MM.1S (cell line): ENCODE measurements at regions not wholly inside any gene's neighbourhood (a gene's known extent, or its start where the extent isn't known, plus 50 kb on each side); places are given as distances from the start of the nearest gene placed in this dataset.

Experiments
- CTCF ChIP-seq: fragments of 300-600 bp; sonication (generic); IDR thresholded peaks from 2 replicates; pipeline ENCODE4 v1.5.1; 2016; ENCODE audit warnings: antibody characterized with exemption, low read length, mixed read lengths
- EZH2 ChIP-seq: fragments of 300-600 bp; sonication (generic); optimal IDR thresholded peaks from 2 replicates; pipeline ENCODE3; 2017; ENCODE audit warnings: low read depth, mild to moderate bottlenecking, antibody characterized with exemption, low read length, mixed read lengths

- TF ChIP-seq CTCF: no peak
- TF ChIP-seq EZH2: no peak
Measured at GRCh38 chr5:29935371-29935770, 1258.1 kb upstream of the CDH6 start.
